Breast epithelium (tissue), 4 donors: ENCODE measurements at regions not wholly inside any gene's neighbourhood (a gene's known extent, or its start where the extent isn't known, plus 50 kb on each side); places are given as distances from the start of the nearest gene placed in this dataset.

ENCODE experiments used
- DNase-seq, 2 donors: peaks; one replicate each; pipeline ENCODE4 v3.0.0-alpha.2; 2019; ENCODE audit warnings: low spot score in 2 of 2
- H3K27ac ChIP-seq, 2 donors: fragments of 200-600 bp; sonication (generic) in 1 of 2; one replicate each; pipeline ENCODE4 v1.5.1; 2016 to 2019; ENCODE audit warnings: mild to moderate bottlenecking in 1 of 2
- H3K27me3 ChIP-seq, 2 donors: fragments of 200-600 bp; sonication (generic) in 1 of 2; one replicate each; pipeline versions ENCODE4 v1.5.1 to v1.6.0; 2017 to 2019; ENCODE audit warnings: control low read depth in 1 of 2, mild to moderate bottlenecking in 1 of 2
- H3K36me3 ChIP-seq: fragments of 200-600 bp; one replicate; pipeline ENCODE4 v1.5.1; 2019
- H3K4me1 ChIP-seq, 2 donors: fragments of 200-600 bp; sonication (generic); one replicate each; pipeline ENCODE4 v1.5.1; 2016 to 2019; ENCODE audit warnings: control low read depth in 1 of 2
- H3K4me3 ChIP-seq, 3 donors: fragments of 200-600 bp; sonication (generic); 1 replicate in 2 of 3; 2 replicates in 1 of 3; pipeline ENCODE4 v1.5.1; 2016 to 2019; ENCODE audit warnings: mild to moderate bottlenecking in 3 of 3, moderate library complexity in 2 of 3
- H3K9me3 ChIP-seq, 2 donors: fragments of 200-600 bp; sonication (generic) in 1 of 2; one replicate each; pipeline ENCODE4 v1.5.1; 2016 to 2019; ENCODE audit warnings: control low read depth in 1 of 2
- POLR2A ChIP-seq: fragments of 450-650 bp; IDR thresholded peaks from one replicate; pipeline ENCODE4 v1.6.1; 2016; ENCODE audit warnings: antibody characterized with exemption, mild to moderate bottlenecking, moderate library complexity
- POLR2AphosphoS5 ChIP-seq, 3 donors: sonication (generic); formaldehyde crosslinking; IDR thresholded peaks; one replicate each; pipeline ENCODE4 v1.6.1; 2017; ENCODE audit warnings: antibody characterized with exemption in 3 of 3
- intact Hi-C: fragments of 100-400 bp; cut with DNase I; formaldehyde crosslinking; loops from one replicate; pipeline ENCODE4 v1.15.1; 2023; ENCODE audit warnings: low total_unique reads
- TF ChIP-seq, protein P1 (sequence below), 3 donors: fragments of 450-650 bp; IDR thresholded peaks; one replicate each; pipeline ENCODE4 v1.5.1; 2016 to 2017; ENCODE audit warnings: antibody characterized with exemption in 3 of 3, mild to moderate bottlenecking in 3 of 3, moderate library complexity in 3 of 3

DNA sequence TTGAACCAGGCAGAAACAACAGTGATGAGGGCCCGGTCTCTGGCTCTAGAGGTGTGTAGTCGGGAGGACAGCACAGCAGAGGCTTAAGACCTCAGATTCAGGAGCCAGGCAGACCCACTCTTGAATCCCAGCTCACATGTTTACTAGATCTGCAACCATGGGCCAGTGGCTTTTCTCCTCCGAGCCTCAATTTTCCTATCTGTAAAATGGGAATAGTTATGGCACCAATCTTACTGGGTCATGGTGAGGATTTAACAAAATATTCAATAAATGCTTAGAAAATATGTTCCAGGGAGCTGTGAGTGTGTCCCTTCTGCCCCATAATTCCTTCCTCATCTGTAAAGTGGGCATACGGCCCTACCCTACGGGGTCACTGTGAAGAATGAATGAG, 506.9 kb downstream of the SHQ1 start:
- Histone ChIP-seq H3K9me3 (no peaks in the 10 kb centered on the region), H3K36me3 (no peaks in the 10 kb centered on the region), H3K27ac (no peak overlapping the region), H3K4me3 (no peak overlapping the region), H3K27me3 (no peaks in the 10 kb centered on the region), H3K4me1 (no peaks in the 10 kb centered on the region)
- no peak for DNase-seq
- intact Hi-C loops, result no loop called here
- TF ChIP-seq, protein P1, sequence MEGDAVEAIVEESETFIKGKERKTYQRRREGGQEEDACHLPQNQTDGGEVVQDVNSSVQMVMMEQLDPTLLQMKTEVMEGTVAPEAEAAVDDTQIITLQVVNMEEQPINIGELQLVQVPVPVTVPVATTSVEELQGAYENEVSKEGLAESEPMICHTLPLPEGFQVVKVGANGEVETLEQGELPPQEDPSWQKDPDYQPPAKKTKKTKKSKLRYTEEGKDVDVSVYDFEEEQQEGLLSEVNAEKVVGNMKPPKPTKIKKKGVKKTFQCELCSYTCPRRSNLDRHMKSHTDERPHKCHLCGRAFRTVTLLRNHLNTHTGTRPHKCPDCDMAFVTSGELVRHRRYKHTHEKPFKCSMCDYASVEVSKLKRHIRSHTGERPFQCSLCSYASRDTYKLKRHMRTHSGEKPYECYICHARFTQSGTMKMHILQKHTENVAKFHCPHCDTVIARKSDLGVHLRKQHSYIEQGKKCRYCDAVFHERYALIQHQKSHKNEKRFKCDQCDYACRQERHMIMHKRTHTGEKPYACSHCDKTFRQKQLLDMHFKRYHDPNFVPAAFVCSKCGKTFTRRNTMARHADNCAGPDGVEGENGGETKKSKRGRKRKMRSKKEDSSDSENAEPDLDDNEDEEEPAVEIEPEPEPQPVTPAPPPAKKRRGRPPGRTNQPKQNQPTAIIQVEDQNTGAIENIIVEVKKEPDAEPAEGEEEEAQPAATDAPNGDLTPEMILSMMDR (IDR thresholded peaks at IDR 0.05), result no peak
- TF ChIP-seq POLR2AphosphoS5 (IDR thresholded peaks at IDR 0.05) (no peak), POLR2A (no peak)

DNA sequence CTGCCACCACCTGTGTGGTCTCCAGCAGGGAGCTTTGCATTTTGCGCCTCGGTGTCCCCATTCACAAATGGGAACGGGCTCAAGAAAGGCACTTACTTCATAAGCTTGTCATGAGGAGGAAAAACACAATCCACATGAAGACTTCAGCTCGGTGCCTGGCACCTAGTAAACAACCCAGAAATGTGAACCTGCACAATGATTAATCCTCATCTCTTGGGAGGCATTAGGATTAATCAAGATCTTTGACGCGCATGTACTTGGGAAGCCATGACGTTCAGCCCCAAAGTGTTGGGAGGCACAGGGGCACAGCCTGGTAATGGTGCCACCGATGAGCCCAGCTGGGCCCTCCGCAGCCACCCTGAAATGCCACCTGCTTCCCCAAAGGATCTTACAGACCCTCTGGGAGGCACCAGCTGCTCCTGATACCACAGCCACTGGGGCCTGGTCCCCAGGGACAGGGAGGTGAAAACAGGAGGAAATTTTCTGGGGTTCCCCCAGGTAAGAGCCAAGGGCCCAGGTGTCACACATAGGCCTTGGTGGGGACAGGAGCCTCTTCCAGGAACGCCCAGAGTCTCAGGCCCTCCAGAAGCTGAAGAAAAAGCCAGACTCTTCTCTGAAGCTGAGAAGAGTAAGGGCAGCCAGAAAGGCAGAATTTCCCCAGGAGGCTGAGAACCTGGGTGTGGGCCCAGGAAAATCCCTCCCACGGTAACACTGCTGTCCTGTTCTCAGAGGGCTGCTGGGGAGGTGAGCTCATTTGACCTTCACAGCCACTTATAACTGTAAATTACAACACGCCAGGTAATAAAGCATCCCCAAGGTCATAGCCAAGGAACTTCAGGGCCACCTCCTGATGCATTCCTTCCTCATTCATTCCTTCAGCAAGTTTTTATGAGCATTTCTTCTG, 507.5 kb downstream of the SHQ1 start:
- no peak for DNase-seq
- no peaks in the 10 kb centered on the region for H3K36me3 ChIP-seq
- intact Hi-C loops, result no loop called here
- no peaks in the 10 kb centered on the region for H3K27me3 ChIP-seq
- no peaks in the 10 kb centered on the region for H3K9me3 ChIP-seq
- H3K27ac ChIP-seq, result no peak overlapping the region
- no peak for TF ChIP-seq POLR2A
- TF ChIP-seq, protein P1 (IDR thresholded peaks at IDR 0.05), result no peak
- no peak for TF ChIP-seq POLR2AphosphoS5 (IDR thresholded peaks at IDR 0.05)
- H3K4me3 ChIP-seq, result no peak overlapping the region
- no peaks in the 10 kb centered on the region for H3K4me1 ChIP-seq

DNA sequence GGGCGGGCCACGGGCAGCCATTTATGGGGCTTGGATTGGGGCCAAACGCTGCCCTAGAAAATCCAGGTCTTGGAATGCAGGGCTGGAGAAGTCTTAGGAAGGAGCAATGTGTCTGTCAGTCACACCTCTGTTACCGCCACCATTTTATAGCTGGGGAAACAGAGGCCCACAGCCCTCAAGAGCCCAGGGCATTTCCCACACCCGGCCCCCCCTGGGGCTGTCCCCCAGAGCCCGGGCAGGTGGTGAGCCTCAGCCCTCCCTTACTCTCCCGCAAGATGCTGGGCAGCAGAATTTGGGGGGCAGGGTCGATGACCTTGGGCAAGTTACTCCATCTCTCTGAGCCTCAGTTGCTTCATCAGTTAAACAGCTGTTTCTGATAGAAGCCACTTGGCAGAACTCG, 508.2 kb downstream of the SHQ1 start:
- Histone ChIP-seq H3K4me1 (no peaks in the 10 kb centered on the region), H3K27me3 (no peaks in the 10 kb centered on the region), H3K36me3 (no peaks in the 10 kb centered on the region), H3K9me3 (no peaks in the 10 kb centered on the region), H3K27ac (no peak overlapping the region), H3K4me3 (no peak overlapping the region)
- intact Hi-C loops, result no loop called here
- TF ChIP-seq, protein P1 (IDR thresholded peaks at IDR 0.05), result no peak
- TF ChIP-seq POLR2AphosphoS5 (IDR thresholded peaks at IDR 0.05) (no peak), POLR2A (no peak)
- no peak for DNase-seq

DNA sequence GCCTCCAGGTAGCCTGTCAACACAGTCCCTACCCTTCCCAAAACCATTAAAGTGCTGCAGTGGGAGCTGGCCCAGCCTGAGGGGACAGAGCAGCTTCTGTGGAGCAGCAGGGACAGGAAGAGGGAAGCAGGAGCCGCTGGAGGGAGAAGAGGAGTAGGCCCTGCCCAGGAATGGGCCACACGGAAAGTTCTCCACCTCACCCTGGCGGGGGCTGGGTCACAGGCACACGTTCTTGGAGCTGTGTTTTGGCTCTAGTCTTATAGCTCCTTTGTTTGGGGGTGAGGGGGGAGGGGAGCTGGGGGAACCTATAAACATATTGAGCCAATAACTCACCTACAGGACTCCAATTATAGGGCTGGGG, 508.6 kb downstream of the SHQ1 start:
- no peak for DNase-seq
- peak overlapping the region in 1 of 2 donors; percentile 55 for H3K27ac ChIP-seq
- no peaks in the 10 kb centered on the region for H3K9me3 ChIP-seq
- H3K27me3 ChIP-seq, result no peaks in the 10 kb centered on the region
- TF ChIP-seq, protein P1 (IDR thresholded peaks at IDR 0.05), result no peak
- intact Hi-C loops, result loop anchor here (5.0 kb wide), 1 partner anchor 153 kb away; no protein-coding TSS in a partner anchor
- no peaks in the 10 kb centered on the region for H3K36me3 ChIP-seq
- no peaks in the 10 kb centered on the region for H3K4me1 ChIP-seq
- H3K4me3 ChIP-seq, result no peak overlapping the region

DNA sequence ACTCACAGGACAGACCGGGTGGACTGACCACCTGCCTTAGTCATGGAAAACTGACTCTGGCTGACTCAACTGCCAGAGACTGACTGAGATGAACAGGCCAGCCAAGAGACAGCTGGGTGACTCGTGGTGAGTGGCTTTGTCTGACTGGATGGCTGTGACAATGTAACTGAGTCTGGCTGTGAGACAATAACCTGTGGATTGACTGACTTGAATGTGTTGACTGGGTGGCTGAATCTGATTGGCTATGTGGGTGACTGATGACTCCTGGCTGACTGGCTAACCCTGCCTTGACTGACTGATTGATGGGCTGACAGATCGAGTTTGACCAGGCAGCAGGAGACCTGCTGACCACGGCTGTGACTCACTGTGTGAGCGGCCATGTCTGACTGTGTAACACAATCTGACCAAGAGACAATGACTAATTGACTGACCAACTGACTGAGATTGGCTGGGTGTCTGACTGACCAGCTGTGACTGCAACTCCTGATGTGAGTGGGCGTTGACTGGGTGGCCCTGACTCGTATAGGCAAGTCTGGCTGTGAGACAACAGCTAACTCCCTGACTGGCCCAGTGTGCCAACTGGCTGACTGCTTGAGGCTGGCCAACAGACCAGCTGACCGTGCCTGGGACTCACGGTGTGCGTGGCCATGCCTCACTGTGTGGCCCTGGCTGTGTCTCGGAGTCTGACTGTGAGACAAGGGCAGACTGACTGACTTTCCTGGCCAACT, 509.1 kb downstream of the SHQ1 start:
- no peak overlapping the region for H3K4me3 ChIP-seq
- no peaks in the 10 kb centered on the region for H3K27me3 ChIP-seq
- no peaks in the 10 kb centered on the region for H3K4me1 ChIP-seq
- H3K36me3 ChIP-seq, result no peaks in the 10 kb centered on the region
- intact Hi-C loops, result loop anchor here (5.0 kb wide), 1 partner anchor 153 kb away; no protein-coding TSS in a partner anchor
- TF ChIP-seq POLR2A (no peak), POLR2AphosphoS5 (IDR thresholded peaks at IDR 0.05) (no peak)
- TF ChIP-seq, protein P1 (IDR thresholded peaks at IDR 0.05), result no peak
- no peaks in the 10 kb centered on the region for H3K9me3 ChIP-seq
- H3K27ac ChIP-seq, result peak overlapping the region in 1 of 2 donors; percentile 55
- DNase-seq, result peak in 1 of 2 donors; percentile 40
